ENCODE measurements at regions not wholly inside any gene's neighbourhood (a gene's known extent, or its start where the extent isn't known, plus 50 kb on each side); places are given as distances from the start of the nearest gene placed in this dataset.

DNA sequence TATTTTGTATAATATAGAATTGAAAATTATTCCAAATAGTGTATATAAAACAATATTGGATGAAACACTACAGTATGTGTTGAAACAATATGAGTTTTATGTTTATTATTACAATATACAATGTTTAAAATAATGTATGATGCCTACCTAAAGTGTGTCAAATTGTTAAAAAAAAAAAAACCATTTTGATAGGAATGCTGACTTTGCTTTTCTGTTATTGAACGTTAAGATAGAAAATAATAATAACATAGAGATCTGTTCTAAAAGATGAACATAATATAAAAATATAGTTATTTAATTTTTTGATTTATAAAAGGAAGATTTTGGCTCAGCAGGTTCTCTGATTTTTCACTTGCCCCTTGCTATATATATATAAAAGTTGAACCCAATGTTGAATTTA, 474.6 kb upstream of the ATXN8OS start:
- TF ChIP-seq, protein P1, sequence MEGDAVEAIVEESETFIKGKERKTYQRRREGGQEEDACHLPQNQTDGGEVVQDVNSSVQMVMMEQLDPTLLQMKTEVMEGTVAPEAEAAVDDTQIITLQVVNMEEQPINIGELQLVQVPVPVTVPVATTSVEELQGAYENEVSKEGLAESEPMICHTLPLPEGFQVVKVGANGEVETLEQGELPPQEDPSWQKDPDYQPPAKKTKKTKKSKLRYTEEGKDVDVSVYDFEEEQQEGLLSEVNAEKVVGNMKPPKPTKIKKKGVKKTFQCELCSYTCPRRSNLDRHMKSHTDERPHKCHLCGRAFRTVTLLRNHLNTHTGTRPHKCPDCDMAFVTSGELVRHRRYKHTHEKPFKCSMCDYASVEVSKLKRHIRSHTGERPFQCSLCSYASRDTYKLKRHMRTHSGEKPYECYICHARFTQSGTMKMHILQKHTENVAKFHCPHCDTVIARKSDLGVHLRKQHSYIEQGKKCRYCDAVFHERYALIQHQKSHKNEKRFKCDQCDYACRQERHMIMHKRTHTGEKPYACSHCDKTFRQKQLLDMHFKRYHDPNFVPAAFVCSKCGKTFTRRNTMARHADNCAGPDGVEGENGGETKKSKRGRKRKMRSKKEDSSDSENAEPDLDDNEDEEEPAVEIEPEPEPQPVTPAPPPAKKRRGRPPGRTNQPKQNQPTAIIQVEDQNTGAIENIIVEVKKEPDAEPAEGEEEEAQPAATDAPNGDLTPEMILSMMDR (IDR thresholded peaks at IDR 0.05): no peak
- TF ChIP-seq POLR2A (IDR thresholded peaks at IDR 0.05): no peak
- no peak for TF ChIP-seq EP300 (IDR thresholded peaks at IDR 0.05)
